CD4-positive, alpha-beta T cell treated with Interleukin-6 for 4 hours (primary cell): ENCODE measurements at regions not wholly inside any gene's neighbourhood (a gene's known extent, or its start where the extent isn't known, plus 50 kb on each side); places are given as distances from the start of the nearest gene placed in this dataset.

Experiments used
- DNase-seq: peaks from one replicate; pipeline ENCODE4 v3.0.0-alpha.2; 2020; ENCODE audit warnings: mixed read lengths

DNA sequence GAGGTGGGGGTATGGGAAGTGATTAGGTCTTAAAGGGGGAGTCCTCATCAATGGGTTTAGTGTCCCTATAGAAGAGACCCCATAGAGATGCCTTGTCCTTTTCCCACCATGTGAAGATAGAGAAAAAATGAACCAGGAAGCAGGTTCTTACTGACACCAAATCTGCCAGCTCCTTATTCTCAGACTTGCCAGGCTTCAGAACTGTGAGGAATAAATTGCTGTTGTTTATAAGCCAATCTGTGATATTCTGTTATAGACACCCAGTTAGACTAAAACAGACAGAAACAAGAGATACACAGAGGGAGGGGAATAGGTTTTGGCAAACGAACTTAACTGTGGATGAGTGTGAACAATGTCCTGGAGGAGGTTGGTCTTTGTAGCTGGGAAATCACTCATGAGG lies 381.4 kb downstream of the ADRA2A start:
- no peak for DNase-seq

DNA sequence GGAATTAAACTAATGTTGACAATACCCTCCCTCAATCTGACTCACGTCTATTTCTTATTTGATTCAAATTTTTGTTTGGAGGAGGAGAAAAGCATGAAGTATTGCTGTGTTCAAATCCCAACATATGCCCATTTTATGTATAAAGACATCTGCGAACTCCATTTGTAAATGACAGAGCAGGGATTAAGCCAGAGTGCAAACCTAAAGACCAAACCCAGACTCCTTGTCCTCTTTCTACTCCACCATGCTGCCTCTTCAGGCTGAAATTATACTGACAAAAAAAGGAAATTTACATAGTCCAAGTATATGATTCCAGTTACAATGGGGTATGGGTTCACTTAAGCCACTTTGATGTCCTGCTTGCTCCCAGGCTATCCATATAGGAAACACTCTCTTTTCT lies 383.1 kb downstream of the ADRA2A start:
- DNase-seq: no peak

GRCh38 chr10:111472445-111472844 lies 395.6 kb downstream of the ADRA2A start:
- no peak for DNase-seq

GRCh38 chr10:111473361-111473760 lies 396.5 kb downstream of the ADRA2A start:
- DNase-seq: no peak

DNA sequence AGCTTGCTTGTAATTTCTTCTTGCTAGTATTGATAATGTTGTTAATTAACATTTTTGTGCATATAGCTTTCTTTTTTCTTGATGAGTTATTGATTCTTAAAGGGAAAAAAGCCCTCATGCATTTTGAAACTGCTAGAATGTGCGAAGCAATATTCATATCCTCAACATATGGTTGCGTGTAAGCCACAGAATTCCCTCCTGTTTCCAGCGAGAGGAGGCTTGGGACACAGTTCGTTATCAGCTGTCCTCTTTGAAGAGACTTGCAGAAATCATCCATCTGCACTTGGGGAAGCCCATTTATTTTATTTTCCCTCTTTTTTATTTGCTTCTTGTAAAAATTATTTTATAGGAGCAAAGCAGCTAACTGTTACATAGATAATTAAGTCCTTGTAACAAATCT lies 398.0 kb downstream of the ADRA2A start:
- DNase-seq: no peak

DNA sequence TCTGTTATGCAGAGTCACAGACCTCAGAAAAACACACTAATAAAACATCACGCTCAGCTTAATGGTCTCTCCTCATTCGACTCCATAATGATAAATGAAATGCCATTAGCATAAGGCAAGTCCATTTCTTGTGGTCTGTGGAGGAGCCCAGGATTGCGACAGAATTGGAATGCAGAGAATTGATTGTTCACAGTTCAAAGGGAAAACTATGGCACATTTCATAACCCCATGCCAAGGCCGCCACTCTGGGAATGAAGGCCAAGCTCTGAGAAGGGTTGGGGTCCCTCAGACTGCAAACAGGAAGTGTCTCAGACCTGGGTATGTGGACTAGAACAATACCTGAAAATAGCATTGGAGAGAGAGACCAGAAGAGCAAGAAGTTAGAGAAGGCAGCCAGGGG lies 398.9 kb downstream of the ADRA2A start:
- no peak for DNase-seq

- DNase-seq: no peak
These were observed 401.8 kb downstream of the ADRA2A start for GRCh38 chr10:111478651-111479050.

DNA sequence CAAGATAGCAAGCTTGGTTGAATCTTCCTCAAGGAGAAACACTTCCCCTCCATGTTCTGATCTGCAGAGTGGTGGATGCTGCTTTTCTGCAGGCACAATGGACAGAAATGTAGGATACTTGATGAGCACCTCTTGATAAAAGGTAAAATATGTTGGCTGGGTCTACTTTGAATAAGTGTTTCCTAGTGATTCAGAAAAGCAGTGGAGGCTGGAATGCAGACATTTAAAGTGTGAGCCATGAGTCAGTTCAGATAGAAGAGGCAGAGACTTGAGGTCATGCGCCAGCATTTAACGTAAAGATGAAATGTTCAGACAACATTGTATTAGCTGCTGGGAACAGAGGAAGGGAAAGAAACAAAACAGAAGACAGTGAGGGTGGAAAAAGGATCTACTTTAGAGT lies 403.1 kb downstream of the ADRA2A start:
- no peak for DNase-seq

GRCh38 chr10:111481261-111481826 lies 404.5 kb downstream of the ADRA2A start:
- DNase-seq: no peak

DNA sequence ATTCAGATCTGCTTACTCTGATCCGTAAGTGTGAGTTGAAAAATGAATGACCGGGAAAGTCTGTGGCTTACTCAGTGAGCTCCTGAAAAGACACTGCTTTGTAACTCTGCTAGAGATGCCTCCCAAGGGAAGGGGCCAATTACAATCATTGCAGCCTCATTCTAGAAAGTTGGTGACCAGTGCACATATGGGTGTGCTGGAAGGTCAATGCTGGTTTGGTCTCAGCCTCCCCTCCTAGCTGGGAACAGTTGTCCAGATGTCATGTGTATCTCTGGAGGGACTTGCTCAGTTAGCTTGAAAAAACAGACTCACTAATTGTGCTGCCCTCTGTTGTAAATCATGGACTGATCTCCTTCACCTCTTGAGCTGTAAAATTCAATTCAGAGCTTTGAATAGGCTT lies 405.0 kb downstream of the ADRA2A start:
- DNase-seq: no peak

DNA sequence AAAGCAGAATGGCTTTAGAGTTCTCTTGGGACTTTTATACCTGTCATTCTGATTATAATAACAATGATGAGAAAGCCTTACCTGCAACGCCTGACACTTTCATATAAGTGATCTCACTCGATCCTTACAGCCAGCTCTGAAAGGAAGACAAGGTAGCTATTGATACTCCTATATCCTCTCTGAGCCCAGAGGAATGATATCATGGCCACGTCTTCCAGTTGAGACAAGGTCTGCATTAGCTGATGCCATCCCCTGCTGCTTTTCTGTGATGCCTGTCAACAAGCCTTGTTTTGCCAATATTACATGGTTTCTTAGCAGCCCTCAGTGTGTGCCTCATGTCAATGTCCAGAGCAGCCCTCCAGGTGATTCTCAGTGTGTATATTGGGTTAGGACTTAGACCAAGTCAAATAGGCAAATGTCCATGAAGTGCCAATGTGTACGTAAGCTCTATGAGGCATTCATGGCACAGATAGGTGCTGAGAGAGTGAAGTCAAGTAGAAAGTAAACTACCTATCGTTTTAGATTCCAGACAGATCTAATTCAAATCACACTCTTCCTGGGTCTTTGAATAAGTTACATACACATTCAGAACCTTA lies 405.9 kb downstream of the ADRA2A start:
- no peak for DNase-seq

GRCh38 chr10:111485767-111486166 lies 408.9 kb downstream of the ADRA2A start:
- no peak for DNase-seq

DNA sequence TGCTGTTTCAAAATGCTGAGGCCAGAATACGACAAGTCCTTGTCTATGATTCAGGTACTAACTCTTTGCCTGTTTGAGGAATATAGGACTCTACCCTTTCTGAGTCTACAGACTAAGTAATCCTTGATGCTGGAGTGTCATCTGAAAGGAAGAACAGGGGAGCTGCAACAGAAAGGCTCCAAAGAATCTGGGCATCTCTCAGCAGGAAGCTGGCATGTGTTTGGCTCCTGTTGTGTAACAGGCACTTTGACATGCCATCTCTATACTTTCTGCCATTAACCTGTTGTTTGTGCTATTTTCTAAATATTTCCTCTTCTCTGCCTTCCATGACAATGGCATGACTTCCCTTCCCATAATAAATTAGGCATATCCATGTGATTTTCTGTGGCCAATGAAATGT lies 409.5 kb downstream of the ADRA2A start:
- DNase-seq: no peak

- DNase-seq: no peak
These were observed 411.8 kb downstream of the ADRA2A start for GRCh38 chr10:111488668-111489067.

GRCh38 chr10:111491154-111491553 lies 414.3 kb downstream of the ADRA2A start:
- no peak for DNase-seq

GRCh38 chr10:111493024-111493625 lies 416.3 kb downstream of the ADRA2A start:
- DNase-seq: no peak

- DNase-seq: no peak
These were observed 421.7 kb downstream of the ADRA2A start for GRCh38 chr10:111498560-111498959.

DNA sequence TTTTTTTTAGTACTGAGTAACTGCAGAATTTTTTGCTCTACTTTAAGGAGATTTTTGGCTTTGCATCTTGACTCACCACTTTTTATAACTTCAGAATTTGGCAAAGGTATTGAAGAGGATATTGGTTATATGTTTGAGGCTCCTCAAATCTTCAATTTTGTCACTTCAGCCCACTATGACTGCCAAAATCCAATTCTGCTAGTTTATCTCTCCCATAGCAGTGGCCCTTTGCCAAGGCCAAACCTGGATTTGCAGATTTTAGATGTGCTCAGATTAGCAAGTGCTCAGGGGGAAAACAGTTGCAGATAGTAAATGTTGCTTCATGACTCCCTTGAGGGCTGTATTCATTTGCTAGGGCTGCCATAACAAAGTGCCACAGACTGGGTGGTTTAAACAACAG lies 427.5 kb downstream of the ADRA2A start:
- DNase-seq: no peak

- DNase-seq: no peak
These were observed 429.6 kb downstream of the ADRA2A start for GRCh38 chr10:111506266-111507034.

- DNase-seq: no peak
These were observed 434.9 kb downstream of the ADRA2A start for GRCh38 chr10:111511751-111512150.

GRCh38 chr10:111515264-111515663 lies 438.4 kb downstream of the ADRA2A start:
- no peak for DNase-seq

DNA sequence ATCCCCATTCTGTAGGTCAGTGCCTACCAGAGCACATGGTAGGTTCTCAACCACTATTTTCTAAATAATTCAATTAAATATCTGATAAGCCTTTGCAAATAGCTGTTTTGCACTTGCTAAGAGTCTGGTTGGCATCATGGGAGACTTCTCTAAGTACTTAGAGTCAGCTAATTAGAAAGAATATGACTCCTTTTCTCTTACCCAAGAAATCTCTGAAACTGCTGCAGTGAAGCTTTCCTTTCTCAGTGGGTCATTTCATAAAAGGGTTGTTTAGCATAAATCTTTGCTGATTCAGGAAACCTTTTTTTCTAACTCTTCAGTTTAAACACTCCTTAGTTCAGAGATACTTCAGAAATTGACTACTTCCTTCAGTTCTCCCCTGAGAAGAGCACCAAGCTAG lies 438.9 kb downstream of the ADRA2A start:
- no peak for DNase-seq

DNA sequence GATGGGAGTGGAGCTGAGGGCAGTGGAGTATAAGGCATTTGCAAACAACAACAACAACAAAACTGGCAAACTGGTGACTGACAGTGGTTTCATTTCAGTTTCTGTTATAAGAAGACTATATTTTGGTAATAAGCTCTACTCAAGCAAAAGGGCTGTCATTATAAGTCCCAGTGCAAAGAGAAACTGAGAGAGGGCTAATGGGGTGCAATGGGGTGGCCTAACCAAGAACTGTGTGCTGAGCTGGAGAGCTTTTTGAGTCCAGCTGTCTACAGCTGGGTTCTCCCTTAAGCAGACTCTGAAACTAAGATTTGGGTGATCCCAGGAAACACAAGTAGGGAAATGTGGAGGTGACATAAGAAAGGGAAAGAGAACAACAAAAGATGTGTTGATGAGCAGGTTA lies 439.3 kb downstream of the ADRA2A start:
- DNase-seq: no peak

- no peak for DNase-seq
These were observed 445.3 kb downstream of the ADRA2A start for GRCh38 chr10:111522141-111522540.
